Activated T-cell treated with anti-CD3 and anti-CD28 coated beads, Interleukin-2, amount 50 U/mL, for 1 hour (primary cell): ENCODE measurements at regions not wholly inside any gene's neighbourhood (a gene's known extent, or its start where the extent isn't known, plus 50 kb on each side); places are given as distances from the start of the nearest gene placed in this dataset.

Experiments
- DNase-seq: peaks from one replicate; pipeline ENCODE4 v3.0.0-alpha.2; 2020

- DNase-seq: no peak
Observed at GRCh38 chr5:2194949-2195348, 312.2 kb upstream of the IRX4 start.

DNA sequence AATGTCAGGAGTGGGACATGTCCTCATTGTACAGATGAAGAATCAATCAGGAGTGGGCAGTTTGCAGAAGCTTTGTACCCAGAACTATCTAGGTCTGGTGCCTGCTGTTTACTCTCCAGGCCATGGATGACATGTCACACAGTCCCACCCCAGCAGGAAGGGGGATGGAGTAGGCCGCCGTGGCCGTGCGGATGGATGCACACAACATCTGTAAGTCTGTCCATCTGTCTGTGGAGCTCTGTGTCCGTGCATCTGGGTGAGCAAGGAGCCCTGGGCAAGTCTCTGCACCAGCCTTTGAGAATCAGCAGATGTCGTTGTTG lies 311.5 kb upstream of the IRX4 start:
- no peak for DNase-seq

- no peak for DNase-seq
Observed at GRCh38 chr5:2193542-2194235, 311.0 kb upstream of the IRX4 start.

DNA sequence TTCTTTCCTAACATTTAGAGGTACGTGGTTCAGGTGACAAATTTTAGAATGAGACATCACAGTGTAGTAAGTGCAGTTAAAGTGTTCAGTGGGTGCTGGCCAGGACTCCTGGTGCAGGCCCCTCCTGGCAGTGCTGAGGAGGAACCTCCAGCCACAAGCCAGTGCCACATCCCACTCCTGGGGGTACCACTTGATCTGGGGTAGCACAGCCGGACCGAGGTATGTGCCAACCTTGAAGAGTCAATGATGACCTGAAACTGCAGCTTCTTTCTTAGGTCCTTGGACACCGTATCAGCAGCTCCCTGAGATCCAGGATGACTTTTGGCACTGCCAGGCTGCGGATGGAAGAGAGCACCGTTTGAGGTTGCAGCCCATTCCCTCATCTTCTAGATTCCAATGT lies 310.4 kb upstream of the IRX4 start:
- DNase-seq: no peak

- no peak for DNase-seq
Observed at GRCh38 chr5:2192496-2192895, 309.8 kb upstream of the IRX4 start.

GRCh38 chr5:2191972-2192371 lies 309.2 kb upstream of the IRX4 start:
- no peak for DNase-seq

DNA sequence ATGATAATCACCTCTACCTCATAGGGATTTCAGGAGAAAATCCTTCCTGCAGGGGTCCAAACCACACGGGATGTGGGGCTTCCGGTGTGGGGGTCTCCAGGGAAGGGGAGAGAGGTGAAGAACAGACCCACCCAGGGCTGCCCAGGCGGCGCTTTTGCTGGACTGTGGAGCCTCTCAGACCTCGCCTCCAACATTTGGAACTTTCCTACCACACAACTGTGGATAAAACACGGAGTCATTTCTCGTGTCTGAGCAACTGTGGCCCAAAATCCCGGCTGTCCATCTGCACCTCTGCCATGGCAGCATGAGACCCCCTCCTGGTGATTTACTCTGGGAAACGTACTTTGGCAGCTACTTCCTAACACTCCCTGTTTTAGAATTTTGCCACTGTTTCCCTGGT lies 307.8 kb upstream of the IRX4 start:
- DNase-seq: no peak

DNA sequence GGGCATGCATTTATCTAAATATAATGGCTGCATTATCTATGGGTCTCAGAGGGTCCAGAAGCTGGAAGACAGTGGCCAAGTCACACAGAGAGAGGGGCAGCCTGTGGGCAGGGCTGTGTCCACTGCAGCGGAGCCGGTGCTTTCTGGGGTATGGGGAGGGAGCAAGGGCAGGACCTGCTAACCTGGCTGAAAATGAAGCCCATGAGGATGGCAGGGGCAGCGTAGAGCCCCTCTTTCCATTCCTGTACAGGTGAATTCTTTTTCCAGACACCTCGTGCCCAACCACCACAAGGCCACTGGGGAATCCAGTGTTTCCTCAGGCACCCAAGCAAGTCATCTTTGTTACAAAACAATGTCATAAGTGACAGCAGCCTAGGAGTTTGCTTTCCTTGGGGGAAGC lies 305.9 kb upstream of the IRX4 start:
- no peak for DNase-seq

- no peak for DNase-seq
Observed at GRCh38 chr5:2188137-2188536, 305.4 kb upstream of the IRX4 start.

- no peak for DNase-seq
Observed at GRCh38 chr5:2187687-2188086, 305.0 kb upstream of the IRX4 start.

DNA sequence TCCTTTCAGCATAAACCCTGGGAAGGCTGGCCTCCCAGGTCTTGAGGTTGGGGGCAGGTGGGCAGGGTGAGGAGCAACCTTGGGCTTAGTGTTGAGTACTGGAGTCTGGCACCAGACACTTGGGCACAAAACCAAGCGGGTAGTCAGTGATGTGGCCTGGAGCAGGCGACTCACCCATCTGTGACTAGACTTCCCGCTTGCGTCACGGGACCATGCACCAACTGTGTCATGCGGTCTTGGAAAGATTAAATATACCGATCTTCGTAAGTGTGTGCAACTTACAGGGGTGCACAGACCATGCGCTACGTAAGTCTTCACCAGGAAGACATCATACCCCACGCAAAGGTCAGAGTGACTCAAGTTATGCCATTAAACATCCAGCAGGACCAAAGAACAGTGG lies 304.4 kb upstream of the IRX4 start:
- no peak for DNase-seq

DNA sequence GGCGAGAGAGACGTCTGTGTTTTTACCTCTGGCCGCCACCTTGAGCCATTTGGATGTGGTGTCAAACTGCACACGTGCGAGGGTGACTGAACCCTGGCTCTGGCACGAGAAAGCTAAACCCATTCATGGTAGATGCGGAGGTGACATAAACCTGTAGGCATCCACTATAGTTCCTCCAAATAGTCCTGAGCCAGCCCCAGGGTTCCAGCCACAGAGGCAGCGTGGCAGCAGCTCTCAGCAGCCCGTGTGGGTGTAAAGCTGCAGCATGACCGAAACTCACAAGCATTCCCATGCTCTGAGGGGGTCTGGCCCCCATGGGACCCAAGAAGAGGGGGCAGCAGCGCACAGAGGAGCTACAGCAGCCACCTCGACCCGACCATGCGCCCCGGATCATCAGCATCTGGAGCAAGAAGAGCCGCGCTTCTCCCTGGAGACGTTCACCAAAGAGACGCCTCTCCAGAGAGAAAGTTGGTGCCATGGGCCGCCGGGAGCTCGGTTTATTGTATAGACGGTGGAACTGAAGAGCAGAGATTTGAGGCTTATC lies 303.8 kb upstream of the IRX4 start:
- no peak for DNase-seq

- DNase-seq: no peak
Observed at GRCh38 chr5:2185646-2186471, 303.1 kb upstream of the IRX4 start.

GRCh38 chr5:2184563-2185540 lies 302.1 kb upstream of the IRX4 start:
- no peak for DNase-seq

- no peak for DNase-seq
Observed at GRCh38 chr5:2184026-2184366, 301.3 kb upstream of the IRX4 start.

- DNase-seq: no peak
Observed at GRCh38 chr5:2183154-2184025, 300.7 kb upstream of the IRX4 start.

DNA sequence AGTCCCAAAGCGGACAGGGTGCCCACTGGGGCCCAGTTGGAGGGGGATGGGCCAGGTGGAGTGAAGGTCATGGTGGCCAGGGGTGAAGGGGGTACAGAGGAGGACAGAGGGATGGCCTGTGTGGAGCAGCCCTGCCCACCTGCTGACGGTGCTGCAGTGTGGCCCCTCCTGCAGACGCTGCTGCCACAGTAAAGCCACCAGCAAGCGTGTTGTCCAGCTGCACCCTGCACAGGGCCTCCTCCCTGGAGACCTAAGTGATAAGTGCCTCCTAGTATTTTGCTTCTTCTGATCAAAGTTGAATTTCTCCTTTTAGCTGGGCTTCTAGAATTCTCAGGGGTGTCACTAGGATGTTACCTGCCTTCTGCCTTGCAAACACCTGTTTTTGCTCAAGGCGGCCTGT lies 299.3 kb upstream of the IRX4 start:
- no peak for DNase-seq

DNA sequence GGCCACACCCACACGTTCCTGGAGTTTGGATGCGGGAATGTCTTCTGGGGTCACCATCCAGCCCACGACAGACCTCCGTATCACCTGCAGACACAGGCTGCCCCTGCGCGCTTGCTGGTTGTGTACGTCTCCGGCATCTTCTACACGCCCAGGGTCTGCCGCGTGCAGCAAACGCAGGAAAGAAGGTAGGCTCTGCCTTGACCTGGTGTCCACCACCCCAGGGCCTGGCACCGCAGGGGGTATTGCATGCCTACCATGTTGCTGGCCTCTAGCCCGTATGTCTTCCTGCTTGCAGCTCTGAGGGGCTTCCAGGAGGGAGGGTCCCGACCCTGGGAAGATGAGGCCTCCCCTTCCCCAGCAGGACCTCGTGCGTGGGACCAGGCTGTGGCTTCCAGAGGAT lies 298.8 kb upstream of the IRX4 start:
- no peak for DNase-seq

DNA sequence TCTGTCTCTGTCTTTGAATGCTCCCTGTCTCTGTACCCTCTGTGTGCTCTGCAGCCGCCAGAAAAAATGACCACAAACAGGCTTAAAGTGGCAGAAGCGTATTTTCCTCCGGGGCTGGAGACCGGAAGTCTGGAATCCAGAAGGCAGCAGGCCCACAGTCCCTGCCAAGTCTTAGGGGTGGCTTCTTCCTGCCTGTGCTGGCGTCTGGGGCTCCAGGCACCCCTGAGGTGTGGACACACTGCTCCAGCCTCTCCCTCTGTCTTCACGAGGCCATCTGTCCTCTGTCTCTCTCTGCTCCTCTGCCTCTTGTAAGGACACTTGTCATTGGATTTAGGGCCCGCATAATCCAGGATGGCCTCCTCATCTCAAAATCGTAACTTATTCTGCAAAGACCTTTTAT lies 298.4 kb upstream of the IRX4 start:
- DNase-seq: no peak

DNA sequence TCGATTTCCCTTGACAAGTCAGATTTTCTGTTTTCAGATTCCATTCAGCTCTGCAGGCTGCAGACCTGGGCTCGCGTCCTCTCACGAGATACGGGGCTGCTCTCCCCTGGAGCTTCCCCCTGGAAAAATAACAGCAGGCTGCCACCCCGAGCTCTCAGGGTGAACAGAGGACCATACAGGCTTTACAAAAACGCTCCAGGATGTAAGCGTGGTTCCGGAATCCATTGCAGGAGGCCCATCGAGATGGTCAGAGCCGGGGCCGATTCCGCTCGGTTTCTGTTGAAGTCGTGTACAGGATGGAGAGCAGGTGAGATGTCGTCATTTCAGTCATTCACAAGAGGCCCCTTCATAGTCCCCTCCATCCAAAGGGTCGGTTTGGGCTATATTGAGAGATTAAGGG lies 297.7 kb upstream of the IRX4 start:
- no peak for DNase-seq

DNA sequence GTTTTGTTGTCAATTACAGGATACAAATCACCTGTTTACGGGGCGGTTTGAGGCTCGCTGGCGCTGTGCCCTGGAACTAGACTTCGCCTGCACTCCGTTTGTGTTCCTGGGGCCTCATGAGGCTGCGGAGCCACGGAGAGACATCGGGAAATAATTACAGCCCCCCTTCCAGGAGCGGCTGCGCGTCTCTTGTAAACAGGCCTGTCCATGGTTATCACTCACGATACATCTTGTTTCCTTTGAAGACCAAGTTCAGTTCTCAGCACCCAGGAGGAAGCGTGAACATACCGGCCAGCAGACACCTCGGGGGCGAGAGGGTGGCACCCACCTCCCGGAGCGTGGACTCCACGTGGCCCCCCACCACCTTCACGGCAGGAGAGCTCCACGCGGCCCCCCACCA lies 297.1 kb upstream of the IRX4 start:
- DNase-seq: no peak

DNA sequence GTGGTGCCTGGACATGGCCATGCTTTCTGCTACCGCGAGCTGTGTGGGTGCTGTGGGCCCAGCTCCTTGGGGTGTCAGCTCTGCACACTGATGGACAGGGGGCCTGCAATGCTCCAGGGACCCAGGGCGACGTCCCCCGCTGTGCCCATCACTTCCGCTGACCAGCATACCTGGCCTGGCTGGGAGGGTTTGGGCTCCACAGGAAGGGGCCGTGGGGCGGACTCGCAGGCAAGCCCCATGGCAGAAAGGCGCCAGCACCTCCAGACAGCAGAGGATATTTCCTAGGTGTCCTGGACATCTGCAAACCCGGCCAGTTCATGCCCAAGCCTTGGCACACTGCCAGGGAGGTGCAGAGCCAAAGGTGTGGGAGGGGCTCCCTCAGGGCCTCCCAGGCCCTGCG lies 295.8 kb upstream of the IRX4 start:
- no peak for DNase-seq
